HCT116 (cell line): ENCODE measurements at regions not wholly inside any gene's neighbourhood (a gene's known extent, or its start where the extent isn't known, plus 50 kb on each side); places are given as distances from the start of the nearest gene placed in this dataset.

ENCODE experiments used
- ATAC-seq: fragments of 200-7000 bp; cut with Tn5 transposase; 2 replicates; pipeline ENCODE4 v1.9.1; 2020; ENCODE audit warnings: mild to moderate bottlenecking, moderate library complexity
- BruUV-seq: library from RNA; stranded (reverse); fragments of 400-500 nt; replicated peaks from 2 replicates; lab custom pipeline; 2021; lab: Mats Ljungman, UMichigan
- CTCF ChIA-PET: fragments of 300-600 bp; sonication (Branson Sonifier 250); formaldehyde crosslinking; loops from one replicate; lab custom pipeline; 2021; ENCODE audit warnings: antibody characterized with exemption; lab: Charles Lee
- POLR2A ChIA-PET: fragments of 300-600, 350-600 bp; sonication (Branson Sonifier 250); formaldehyde crosslinking; loops from one replicate; lab custom pipeline; 2021; ENCODE audit warnings: antibody characterized with exemption; lab: Charles Lee
- RAD21 ChIA-PET, 2 experiments: fragments of 300-600 bp; sonication (Branson Sonifier 250); formaldehyde crosslinking; loops; one replicate each; lab custom pipeline; 2023; ENCODE audit warnings: low total read pairs in 2 of 2; ENCODE audit not compliant: uncharacterized antibody in 2 of 2, unreplicated experiment in 2 of 2, low non-redundant PET in 1 of 2; lab: Charles Lee
- DNase-seq: peaks from one replicate; pipeline ENCODE4 v3.0.0-alpha.2; 2010; ENCODE audit warnings: low read depth, low spot score
- H2AFZ ChIP-seq: fragments of 200-600 bp; shearing (Covaris generic), sonication (generic); 2 replicates; pipeline ENCODE4 v1.6.1; 2017; ENCODE audit warnings: low read depth, mixed run types, mixed read lengths, antibody characterized with exemption, low read length; ENCODE audit not compliant: poor library complexity, severe bottlenecking
- H3K27ac ChIP-seq: 2 replicates; pipeline ENCODE4 v1.5.1; 2012; ENCODE audit warnings: low read depth, low read length
- H3K27me3 ChIP-seq: fragments of 200-600 bp; sonication (generic); 2 replicates; pipeline ENCODE4 v1.6.1; 2016; ENCODE audit warnings: mixed run types, low read length, mixed read lengths; ENCODE audit not compliant: insufficient read depth
- H3K36me3 ChIP-seq, 2 experiments: fragments of 200-500 bp in 1 of 2; fragments of 200-600 bp in 1 of 2; sonication (Bioruptor generic) in 1 of 2; sonication (generic) in 1 of 2; 2 replicates each; pipeline versions ENCODE4 v1.5.1 to v1.6.1; 2014 to 2016; ENCODE audit warnings: low read length in 2 of 2, inconsistent platforms in 1 of 2, mixed read lengths in 1 of 2, mixed run types in 1 of 2; ENCODE audit not compliant: insufficient read depth in 2 of 2, control insufficient read depth in 1 of 2
- H3K4me1 ChIP-seq, 2 experiments: fragments of 200-600 bp in 1 of 2; sonication (generic) in 1 of 2; 2 replicates each; pipeline versions ENCODE4 v1.5.1 to v1.6.1; 2012 to 2017; ENCODE audit warnings: low read length in 2 of 2, inconsistent platforms in 1 of 2, mild to moderate bottlenecking in 1 of 2, mixed read lengths in 1 of 2, mixed run types in 1 of 2, moderate library complexity in 1 of 2; ENCODE audit not compliant: insufficient read depth in 2 of 2, control insufficient read depth in 1 of 2
- H3K4me2 ChIP-seq: fragments of 200-600 bp; sonication (generic); 2 replicates; pipeline ENCODE4 v1.6.1; 2017; ENCODE audit warnings: mixed run types, low read length, mixed read lengths
- H3K4me3 ChIP-seq, 2 experiments: fragments of 200-600 bp in 1 of 2; sonication (generic) in 1 of 2; replicated peaks in 1 of 2; 2 replicates each; pipeline ENCODE4 v1.5.1; 2011 to 2016; ENCODE audit warnings: low read length in 2 of 2, control low read depth in 1 of 2, low read depth in 1 of 2, mild to moderate bottlenecking in 1 of 2, mixed read lengths in 1 of 2, mixed run types in 1 of 2
- H3K79me2 ChIP-seq: fragments of 200-600 bp; sonication (generic); 2 replicates; pipeline ENCODE4 v1.6.1; 2017; ENCODE audit warnings: mild to moderate bottlenecking, mixed run types, low read length, moderate library complexity, mixed read lengths; ENCODE audit not compliant: insufficient read depth
- H3K9ac ChIP-seq: fragments of 200-600 bp; sonication (generic); 2 replicates; pipeline ENCODE4 v1.6.1; 2016; ENCODE audit warnings: low read length, mixed read lengths
- H3K9me2 ChIP-seq: fragments of 200-600 bp; sonication (generic), shearing (Covaris generic); 2 replicates; pipeline ENCODE4 v1.6.1; 2017; ENCODE audit warnings: mixed run types, mild to moderate bottlenecking, moderate library complexity; ENCODE audit not compliant: insufficient read depth
- H3K9me3 ChIP-seq, 2 experiments: fragments of 200-500 bp in 1 of 2; fragments of 200-600 bp in 1 of 2; sonication (Bioruptor generic) in 1 of 2; sonication (generic) in 1 of 2; 2 replicates each; pipeline ENCODE4 v1.6.1; 2014 to 2017; ENCODE audit warnings: low read length in 2 of 2, mixed read lengths in 2 of 2, inconsistent platforms in 1 of 2, low read depth in 1 of 2, mild to moderate bottlenecking in 1 of 2, mixed run types in 1 of 2, moderate library complexity in 1 of 2; ENCODE audit not compliant: control insufficient read depth in 1 of 2, insufficient read depth in 1 of 2
- H4K20me1 ChIP-seq: fragments of 200-600 bp; sonication (generic), shearing (Covaris generic); 2 replicates; pipeline ENCODE4 v1.6.1; 2017; ENCODE audit warnings: mixed run types, mild to moderate bottlenecking, moderate library complexity; ENCODE audit not compliant: insufficient read depth
- CBX3 ChIP-seq: IDR thresholded peaks from 2 replicates; pipeline ENCODE4 v1.6.1; 2012; ENCODE audit warnings: low read depth
- CEBPB ChIP-seq: IDR thresholded peaks from 2 replicates; pipeline ENCODE4 v1.6.1; 2012; ENCODE audit warnings: low read depth
- EGR1 ChIP-seq: IDR thresholded peaks from 2 replicates; pipeline ENCODE4 v1.6.1; 2012; ENCODE audit warnings: low read depth
- EZH2 ChIP-seq: fragments of 200-600 bp; sonication (generic); IDR thresholded peaks from 2 replicates; pipeline ENCODE4 v1.6.1; 2017; ENCODE audit warnings: antibody characterized with exemption, mixed run types
- FOSL1 ChIP-seq: IDR thresholded peaks from 2 replicates; pipeline ENCODE4 v1.6.1; 2012; ENCODE audit warnings: low read depth
- JUND ChIP-seq: IDR thresholded peaks from 2 replicates; pipeline ENCODE4 v1.6.1; 2012
- POLR2A ChIP-seq: IDR thresholded peaks from 2 replicates; pipeline ENCODE4 v1.7.0; 2011; ENCODE audit warnings: borderline replicate concordance; ENCODE audit not compliant: insufficient read depth, insufficient read length; ENCODE audit errors: extremely low read depth
- RAD21 ChIP-seq: IDR thresholded peaks from 2 replicates; pipeline ENCODE4 v1.6.1; 2012; ENCODE audit warnings: low read depth, mild to moderate bottlenecking
- SIN3A ChIP-seq: IDR thresholded peaks from 2 replicates; pipeline ENCODE4 v1.6.1; 2012; ENCODE audit warnings: low read depth
- TCF7L2 ChIP-seq: IDR thresholded peaks from 2 replicates; pipeline ENCODE4 v1.7.0; 2011; ENCODE audit warnings: borderline replicate concordance, inconsistent platforms; ENCODE audit not compliant: insufficient read depth, insufficient read length; ENCODE audit errors: extremely low read depth
- YY1 ChIP-seq: IDR thresholded peaks from 2 replicates; pipeline ENCODE4 v1.6.1; 2011; ENCODE audit warnings: low read length, low read depth, moderate library complexity, mild to moderate bottlenecking; ENCODE audit not compliant: insufficient replicate concordance; ENCODE audit errors: extremely low read depth
- ZFX ChIP-seq: fragments of 450-650 bp; IDR thresholded peaks from 2 replicates; pipeline ENCODE4 v1.6.1; 2017
- ZNF274 ChIP-seq: fragments of 200-500 bp; sonication (Bioruptor generic); IDR thresholded peaks from 2 replicates; pipeline ENCODE4 v1.6.1; 2014; ENCODE audit warnings: mild to moderate bottlenecking, low read depth, low read length, inconsistent platforms
- intact Hi-C: fragments of 100-400 bp; cut with micrococcal nuclease; formaldehyde crosslinking; loops from 2 replicates; pipeline ENCODE4 v1.10.0; 2022
- TF ChIP-seq, protein P1 (sequence below): IDR thresholded peaks from 2 replicates; pipeline ENCODE4 v1.6.1; 2012
- TF ChIP-seq, protein P2 (sequence below): IDR thresholded peaks from 2 replicates; pipeline ENCODE4 v1.6.1; 2012; ENCODE audit warnings: low read depth
- TF ChIP-seq, protein P3 (sequence below): IDR thresholded peaks from 2 replicates; pipeline ENCODE4 v1.6.1; 2012
- TF ChIP-seq, protein P4 (sequence below): IDR thresholded peaks from 2 replicates; pipeline ENCODE4 v1.6.1; 2011; ENCODE audit warnings: mild to moderate bottlenecking, low read length, moderate library complexity; ENCODE audit not compliant: insufficient replicate concordance; ENCODE audit errors: extremely low read depth

DNA sequence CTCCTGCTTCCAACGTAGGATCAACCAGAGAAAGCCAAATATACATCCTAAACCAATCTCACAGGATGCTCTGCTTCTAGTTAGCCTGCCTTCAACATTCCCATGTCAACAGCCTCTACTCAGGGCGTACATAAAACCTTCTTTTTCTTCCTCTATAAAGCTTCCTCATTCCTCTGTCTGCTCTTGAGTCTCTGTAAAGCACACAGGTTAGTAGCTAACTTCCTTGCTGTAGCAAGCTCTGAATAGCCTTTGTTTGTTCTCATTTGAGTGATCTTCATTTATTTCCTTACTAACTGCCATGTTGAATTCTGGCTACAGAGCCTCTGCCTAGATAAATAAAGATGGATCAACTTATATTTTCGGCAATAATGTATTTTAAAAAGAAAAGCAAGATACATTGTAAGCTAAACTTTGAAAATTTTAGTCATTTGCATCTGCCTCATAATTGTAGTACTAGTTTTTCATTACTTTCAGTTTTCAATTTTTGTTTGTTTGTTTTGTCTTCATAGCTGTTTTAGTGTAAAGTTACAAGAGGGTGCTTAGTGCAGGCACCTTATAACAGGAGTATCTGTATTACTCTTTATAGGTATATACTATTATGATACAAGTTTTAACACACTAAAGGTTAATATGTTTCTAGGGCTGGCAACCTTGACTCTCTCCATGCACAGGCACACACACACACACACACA, 498.2 kb downstream of the PYDC2 start:
- no peak for TF ChIP-seq SIN3A
- TF ChIP-seq ZFX, result no peak
- no peak for TF ChIP-seq EZH2
- no peak for TF ChIP-seq CBX3
- no peak for TF ChIP-seq RAD21
- no peak for TF ChIP-seq CEBPB
- TF ChIP-seq EGR1, result no peak
- no peak for TF ChIP-seq ZNF274
- TF ChIP-seq JUND, result no peak
- TF ChIP-seq POLR2A, result no peak
- no peak for TF ChIP-seq TCF7L2
- TF ChIP-seq, protein P1, sequence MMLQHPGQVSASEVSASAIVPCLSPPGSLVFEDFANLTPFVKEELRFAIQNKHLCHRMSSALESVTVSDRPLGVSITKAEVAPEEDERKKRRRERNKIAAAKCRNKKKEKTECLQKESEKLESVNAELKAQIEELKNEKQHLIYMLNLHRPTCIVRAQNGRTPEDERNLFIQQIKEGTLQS, result no peak
- TF ChIP-seq FOSL1, result no peak
- TF ChIP-seq, protein P2, sequence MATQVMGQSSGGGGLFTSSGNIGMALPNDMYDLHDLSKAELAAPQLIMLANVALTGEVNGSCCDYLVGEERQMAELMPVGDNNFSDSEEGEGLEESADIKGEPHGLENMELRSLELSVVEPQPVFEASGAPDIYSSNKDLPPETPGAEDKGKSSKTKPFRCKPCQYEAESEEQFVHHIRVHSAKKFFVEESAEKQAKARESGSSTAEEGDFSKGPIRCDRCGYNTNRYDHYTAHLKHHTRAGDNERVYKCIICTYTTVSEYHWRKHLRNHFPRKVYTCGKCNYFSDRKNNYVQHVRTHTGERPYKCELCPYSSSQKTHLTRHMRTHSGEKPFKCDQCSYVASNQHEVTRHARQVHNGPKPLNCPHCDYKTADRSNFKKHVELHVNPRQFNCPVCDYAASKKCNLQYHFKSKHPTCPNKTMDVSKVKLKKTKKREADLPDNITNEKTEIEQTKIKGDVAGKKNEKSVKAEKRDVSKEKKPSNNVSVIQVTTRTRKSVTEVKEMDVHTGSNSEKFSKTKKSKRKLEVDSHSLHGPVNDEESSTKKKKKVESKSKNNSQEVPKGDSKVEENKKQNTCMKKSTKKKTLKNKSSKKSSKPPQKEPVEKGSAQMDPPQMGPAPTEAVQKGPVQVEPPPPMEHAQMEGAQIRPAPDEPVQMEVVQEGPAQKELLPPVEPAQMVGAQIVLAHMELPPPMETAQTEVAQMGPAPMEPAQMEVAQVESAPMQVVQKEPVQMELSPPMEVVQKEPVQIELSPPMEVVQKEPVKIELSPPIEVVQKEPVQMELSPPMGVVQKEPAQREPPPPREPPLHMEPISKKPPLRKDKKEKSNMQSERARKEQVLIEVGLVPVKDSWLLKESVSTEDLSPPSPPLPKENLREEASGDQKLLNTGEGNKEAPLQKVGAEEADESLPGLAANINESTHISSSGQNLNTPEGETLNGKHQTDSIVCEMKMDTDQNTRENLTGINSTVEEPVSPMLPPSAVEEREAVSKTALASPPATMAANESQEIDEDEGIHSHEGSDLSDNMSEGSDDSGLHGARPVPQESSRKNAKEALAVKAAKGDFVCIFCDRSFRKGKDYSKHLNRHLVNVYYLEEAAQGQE, result no peak
- TF ChIP-seq YY1, result no peak
- TF ChIP-seq, protein P3, sequence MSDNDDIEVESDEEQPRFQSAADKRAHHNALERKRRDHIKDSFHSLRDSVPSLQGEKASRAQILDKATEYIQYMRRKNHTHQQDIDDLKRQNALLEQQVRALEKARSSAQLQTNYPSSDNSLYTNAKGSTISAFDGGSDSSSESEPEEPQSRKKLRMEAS, result no peak
- TF ChIP-seq, protein P4, sequence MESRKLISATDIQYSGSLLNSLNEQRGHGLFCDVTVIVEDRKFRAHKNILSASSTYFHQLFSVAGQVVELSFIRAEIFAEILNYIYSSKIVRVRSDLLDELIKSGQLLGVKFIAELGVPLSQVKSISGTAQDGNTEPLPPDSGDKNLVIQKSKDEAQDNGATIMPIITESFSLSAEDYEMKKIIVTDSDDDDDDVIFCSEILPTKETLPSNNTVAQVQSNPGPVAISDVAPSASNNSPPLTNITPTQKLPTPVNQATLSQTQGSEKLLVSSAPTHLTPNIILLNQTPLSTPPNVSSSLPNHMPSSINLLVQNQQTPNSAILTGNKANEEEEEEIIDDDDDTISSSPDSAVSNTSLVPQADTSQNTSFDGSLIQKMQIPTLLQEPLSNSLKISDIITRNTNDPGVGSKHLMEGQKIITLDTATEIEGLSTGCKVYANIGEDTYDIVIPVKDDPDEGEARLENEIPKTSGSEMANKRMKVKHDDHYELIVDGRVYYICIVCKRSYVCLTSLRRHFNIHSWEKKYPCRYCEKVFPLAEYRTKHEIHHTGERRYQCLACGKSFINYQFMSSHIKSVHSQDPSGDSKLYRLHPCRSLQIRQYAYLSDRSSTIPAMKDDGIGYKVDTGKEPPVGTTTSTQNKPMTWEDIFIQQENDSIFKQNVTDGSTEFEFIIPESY, result no peak
- no peak overlapping the region for H2AFZ ChIP-seq
- ChIA-PET RAD21 (no interaction called here), POLR2A (no interaction called here), CTCF (no interaction called here)
- no TSS peak for BruUV-seq
- peaks cover 0 to 9% of the 10 kb centered on the region in 2 experiments; a peak in 3 of 4 replicates for H3K4me1 ChIP-seq
- H3K9ac ChIP-seq, result no peak overlapping the region
- no peaks in the 10 kb centered on the region for H4K20me1 ChIP-seq
- intact Hi-C loops, result no loop called here
- H3K4me2 ChIP-seq, result no peak overlapping the region
- H3K36me3 ChIP-seq, result no peaks in the 10 kb centered on the region
- ATAC-seq (no peak), DNase-seq (no peak)
- H3K9me3 ChIP-seq, result no peaks in the 10 kb centered on the region
- H3K27ac ChIP-seq, result no peak overlapping the region
- no peaks in the 10 kb centered on the region for H3K27me3 ChIP-seq
- no peak overlapping the region for H3K4me3 ChIP-seq
- no peaks in the 10 kb centered on the region for H3K79me2 ChIP-seq
- H3K9me2 ChIP-seq, result no peaks in the 10 kb centered on the region
